Astrocyte (in vitro differentiated cells and primary cell): ENCODE measurements at regions not wholly inside any gene's neighbourhood (a gene's known extent, or its start where the extent isn't known, plus 50 kb on each side); places are given as distances from the start of the nearest gene placed in this dataset.

Experiments used
- DNase-seq: peaks from one replicate; pipeline ENCODE4 v3.0.0-alpha.2; 2010; ENCODE audit warnings: low read depth
- FAIRE-seq: peaks from 2 replicates; lab custom pipeline; 2011; peaks lifted over from hg19 to GRCh38; lab: Jason Lieb, UNC
- H2AFZ ChIP-seq: 2 replicates; pipeline ENCODE4 v1.6.0; 2012; ENCODE audit warnings: low read depth, low read length, inconsistent platforms
- H3K27ac ChIP-seq: 2 replicates; pipeline ENCODE4 v1.5.1; 2011; ENCODE audit warnings: low read depth, low read length, inconsistent platforms
- H3K27me3 ChIP-seq: 2 replicates; pipeline ENCODE4 v1.6.0; 2011; ENCODE audit warnings: low read length, inconsistent platforms; ENCODE audit not compliant: insufficient read depth
- H3K36me3 ChIP-seq: 2 replicates; pipeline ENCODE4 v1.5.1; 2011; ENCODE audit warnings: low read length, inconsistent platforms; ENCODE audit not compliant: insufficient read depth
- H3K4me1 ChIP-seq: 2 replicates; pipeline ENCODE4 v1.5.1; 2011; ENCODE audit warnings: low read length, inconsistent platforms; ENCODE audit not compliant: insufficient read depth
- H3K4me2 ChIP-seq: 2 replicates; pipeline ENCODE4 v1.6.0; 2012; ENCODE audit warnings: low read length, inconsistent platforms
- H3K4me3 ChIP-seq: 2 replicates; pipeline ENCODE4 v1.5.1; 2011; ENCODE audit warnings: low read depth, mild to moderate bottlenecking, low read length, inconsistent platforms; ENCODE audit not compliant: insufficient read depth
- H3K79me2 ChIP-seq: 2 replicates; pipeline ENCODE4 v1.6.0; 2012; ENCODE audit warnings: mild to moderate bottlenecking, low read length, inconsistent platforms; ENCODE audit not compliant: insufficient read depth
- H3K9ac ChIP-seq: 2 replicates; pipeline ENCODE4 v1.6.0; 2012; ENCODE audit warnings: mild to moderate bottlenecking, low read length, inconsistent platforms
- H3K9me3 ChIP-seq: 2 replicates; pipeline ENCODE4 v1.5.1; 2012; ENCODE audit warnings: low read depth, mild to moderate bottlenecking, low read length, inconsistent platforms; ENCODE audit not compliant: insufficient read depth
- H4K20me1 ChIP-seq: 2 replicates; pipeline ENCODE4 v1.6.0; 2012; ENCODE audit warnings: low read length, inconsistent platforms; ENCODE audit not compliant: insufficient read depth
- H3K27ac Mint-ChIP-seq: one replicate; pipeline ENCODE4 v1.8.0; 2021; ENCODE audit warnings: mild to moderate bottlenecking, mixed read lengths; ENCODE audit not compliant: unreplicated experiment
- H3K27me3 Mint-ChIP-seq: one replicate; pipeline ENCODE4 v1.8.0; 2021; ENCODE audit warnings: low read depth, mixed read lengths; ENCODE audit not compliant: unreplicated experiment
- H3K36me3 Mint-ChIP-seq: one replicate; pipeline ENCODE4 v1.8.0; 2021; ENCODE audit warnings: low read depth, mixed read lengths; ENCODE audit not compliant: unreplicated experiment
- H3K4me1 Mint-ChIP-seq: one replicate; pipeline ENCODE4 v1.8.0; 2021; ENCODE audit warnings: low read depth, mixed read lengths; ENCODE audit not compliant: unreplicated experiment
- H3K4me3 Mint-ChIP-seq: one replicate; pipeline ENCODE4 v1.8.0; 2021; ENCODE audit warnings: mild to moderate bottlenecking, moderate library complexity, mixed read lengths; ENCODE audit not compliant: unreplicated experiment
- H3K9me3 Mint-ChIP-seq: one replicate; pipeline ENCODE4 v1.8.0; 2021; ENCODE audit warnings: mild to moderate bottlenecking, mixed read lengths; ENCODE audit not compliant: unreplicated experiment
- EZH2 ChIP-seq: IDR thresholded peaks from 2 replicates; pipeline ENCODE4 v1.6.1; 2012; ENCODE audit warnings: mild to moderate bottlenecking, low read length, inconsistent platforms; ENCODE audit not compliant: insufficient read depth
- TF ChIP-seq, protein P1 (sequence below): IDR thresholded peaks from 2 replicates; pipeline ENCODE4 v1.5.1; 2011; ENCODE audit warnings: low read depth, mild to moderate bottlenecking, inconsistent platforms, low read length, moderate library complexity; ENCODE audit not compliant: insufficient read depth

- no peaks in the 10 kb centered on the region for H3K4me1 Mint-ChIP-seq
- FAIRE-seq: no peak
- no peak for TF ChIP-seq EZH2
- TF ChIP-seq, protein P1, sequence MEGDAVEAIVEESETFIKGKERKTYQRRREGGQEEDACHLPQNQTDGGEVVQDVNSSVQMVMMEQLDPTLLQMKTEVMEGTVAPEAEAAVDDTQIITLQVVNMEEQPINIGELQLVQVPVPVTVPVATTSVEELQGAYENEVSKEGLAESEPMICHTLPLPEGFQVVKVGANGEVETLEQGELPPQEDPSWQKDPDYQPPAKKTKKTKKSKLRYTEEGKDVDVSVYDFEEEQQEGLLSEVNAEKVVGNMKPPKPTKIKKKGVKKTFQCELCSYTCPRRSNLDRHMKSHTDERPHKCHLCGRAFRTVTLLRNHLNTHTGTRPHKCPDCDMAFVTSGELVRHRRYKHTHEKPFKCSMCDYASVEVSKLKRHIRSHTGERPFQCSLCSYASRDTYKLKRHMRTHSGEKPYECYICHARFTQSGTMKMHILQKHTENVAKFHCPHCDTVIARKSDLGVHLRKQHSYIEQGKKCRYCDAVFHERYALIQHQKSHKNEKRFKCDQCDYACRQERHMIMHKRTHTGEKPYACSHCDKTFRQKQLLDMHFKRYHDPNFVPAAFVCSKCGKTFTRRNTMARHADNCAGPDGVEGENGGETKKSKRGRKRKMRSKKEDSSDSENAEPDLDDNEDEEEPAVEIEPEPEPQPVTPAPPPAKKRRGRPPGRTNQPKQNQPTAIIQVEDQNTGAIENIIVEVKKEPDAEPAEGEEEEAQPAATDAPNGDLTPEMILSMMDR: no peak
Measured at GRCh38 chr5:8550921-8551320, 682.0 kb downstream of the MTRR start.

GRCh38 chr5:8553364-8553763, 684.4 kb downstream of the MTRR start:
- FAIRE-seq (no peak), DNase-seq (no peak)
- no peaks in the 10 kb centered on the region for H3K9me3 ChIP-seq
- Mint-ChIP-seq H3K4me1 (no peaks in the 10 kb centered on the region), H3K36me3 (no peaks in the 10 kb centered on the region), H3K27ac (no peak overlapping the region), H3K4me3 (no peak overlapping the region), H3K27me3 (no peaks in the 10 kb centered on the region), H3K9me3 (peaks cover 2% of the 10 kb centered on the region)
- no peaks in the 10 kb centered on the region for H3K27me3 ChIP-seq
- H3K36me3 ChIP-seq: no peaks in the 10 kb centered on the region
- no peak overlapping the region for H3K27ac ChIP-seq
- H2AFZ ChIP-seq: no peak overlapping the region
- H3K79me2 ChIP-seq: no peaks in the 10 kb centered on the region
- no peaks in the 10 kb centered on the region for H3K4me1 ChIP-seq
- no peaks in the 10 kb centered on the region for H4K20me1 ChIP-seq
- H3K9ac ChIP-seq: no peak overlapping the region
- TF ChIP-seq EZH2: no peak
- TF ChIP-seq, protein P1: no peak
- no peak overlapping the region for H3K4me2 ChIP-seq
- H3K4me3 ChIP-seq: no peak overlapping the region

More at GRCh38 chr5:8550921-8551320, 682.0 kb downstream of the MTRR start:
- H3K27ac ChIP-seq: no peak overlapping the region
- Mint-ChIP-seq H3K27me3 (no peaks in the 10 kb centered on the region), H3K9me3 (peaks cover 2% of the 10 kb centered on the region), H3K36me3 (no peaks in the 10 kb centered on the region), H3K4me3 (no peak overlapping the region), H3K27ac (no peak overlapping the region)
- H3K79me2 ChIP-seq: no peaks in the 10 kb centered on the region
- no peaks in the 10 kb centered on the region for H3K36me3 ChIP-seq
- no peak overlapping the region for H2AFZ ChIP-seq
- no peaks in the 10 kb centered on the region for H3K27me3 ChIP-seq
- H3K4me3 ChIP-seq: no peak overlapping the region
- no peaks in the 10 kb centered on the region for H3K4me1 ChIP-seq
- H3K9me3 ChIP-seq: no peaks in the 10 kb centered on the region
- H3K9ac ChIP-seq: no peak overlapping the region
- H4K20me1 ChIP-seq: no peaks in the 10 kb centered on the region
- no peak for DNase-seq
- H3K4me2 ChIP-seq: no peak overlapping the region

- Histone ChIP-seq H4K20me1 (no peaks in the 10 kb centered on the region), H3K4me2 (no peak overlapping the region), H3K27ac (no peak overlapping the region), H3K9ac (no peak overlapping the region), H3K4me1 (no peaks in the 10 kb centered on the region), H3K4me3 (no peak overlapping the region), H3K36me3 (no peaks in the 10 kb centered on the region), H3K79me2 (no peaks in the 10 kb centered on the region), H2AFZ (no peak overlapping the region), H3K27me3 (no peaks in the 10 kb centered on the region), H3K9me3 (no peaks in the 10 kb centered on the region)
- Mint-ChIP-seq H3K27ac (no peak overlapping the region), H3K4me1 (no peaks in the 10 kb centered on the region), H3K4me3 (no peak overlapping the region), H3K27me3 (no peaks in the 10 kb centered on the region), H3K36me3 (no peaks in the 10 kb centered on the region), H3K9me3 (peaks cover 2% of the 10 kb centered on the region)
- TF ChIP-seq EZH2: no peak
- TF ChIP-seq, protein P1: no peak
- no peak for DNase-seq
- no peak for FAIRE-seq
Measured at GRCh38 chr5:8557728-8558127, 688.8 kb downstream of the MTRR start.
